ENCODE measurements at regions not wholly inside any gene's neighbourhood (a gene's known extent, or its start where the extent isn't known, plus 50 kb on each side); places are given as distances from the start of the nearest gene placed in this dataset.

GRCh38 chr9:119522381-119522780 lies 153.1 kb upstream of the BRINP1 start:
- no peak overlapping the region for H3K4me3 ChIP-seq (ENCODE audit: control extremely low read depth in 1 of 5, extremely low read depth in 1 of 5, insufficient read depth in 1 of 5, low read depth in 2 of 5, low read length in 4 of 5)
- no peak overlapping the region for H3K9ac ChIP-seq (ENCODE audit: low read length)
- no peaks in the 10 kb centered on the region for H3K9me3 Mint-ChIP-seq (ENCODE audit: insufficient read depth)
- H3K27me3 Mint-ChIP-seq: no peaks in the 10 kb centered on the region
- no peaks in the 10 kb centered on the region for H3K4me1 Mint-ChIP-seq
- ATAC-seq (ENCODE audit: low read depth) (no peak), DNase-seq (no peak)
- no peaks in the 10 kb centered on the region for H3K4me1 ChIP-seq (ENCODE audit: control insufficient read depth in 2 of 2, insufficient read depth in 2 of 2, low read length in 2 of 2)
- TF ChIP-seq EZH2 (IDR thresholded peaks at IDR 0.05; ENCODE audit: borderline replicate concordance, insufficient read depth, low read depth, low read length, poor library complexity, severe bottlenecking) (no peak), CTCF (IDR thresholded peaks at IDR 0.05) (no peak)
- 60% methylated on average over 1 of the region's 2 CpGs for WGBS (ENCODE audit: insufficient coverage)
- H3K36me3 ChIP-seq (replicated peaks in 1 of 2; ENCODE audit: control extremely low read depth in 1 of 2, control insufficient read depth in 1 of 2, extremely low read depth in 1 of 2, insufficient read depth in 2 of 2, low read length in 1 of 2): no peaks in the 10 kb centered on the region
- ChIA-PET CTCF (no interaction called here), POLR2A (no interaction called here)
- no peak overlapping the region for H3K27ac Mint-ChIP-seq
- no peak overlapping the region for H3K27ac ChIP-seq (ENCODE audit: low read length in 2 of 2)
- H2AFZ ChIP-seq (ENCODE audit: insufficient read depth, low read depth, low read length, poor library complexity, severe bottlenecking): no peak overlapping the region
- no peak overlapping the region for H3K4me3 Mint-ChIP-seq
- H3K4me2 ChIP-seq (replicated peaks; ENCODE audit: low read depth, low read length, poor library complexity, severe bottlenecking): no peak overlapping the region
- intact Hi-C loops (cut with micrococcal nuclease): no loop called here
- no peaks in the 10 kb centered on the region for H3K27me3 ChIP-seq (replicated peaks in 1 of 4; ENCODE audit: control extremely low read depth in 1 of 4, control insufficient read depth in 3 of 4, insufficient read depth in 4 of 4, low read length in 3 of 4)
- no peaks in the 10 kb centered on the region for H4K20me1 ChIP-seq (ENCODE audit: control insufficient read depth, insufficient read depth, low read length, poor library complexity, severe bottlenecking)
- no peaks in the 10 kb centered on the region for H3K9me3 ChIP-seq (ENCODE audit: control extremely low read depth in 1 of 3, control insufficient read depth in 2 of 3, insufficient read depth in 1 of 3, low read length in 2 of 3)
- H3K79me2 ChIP-seq (ENCODE audit: control insufficient read depth, insufficient read depth, low read length): no peaks in the 10 kb centered on the region

GRCh38 chr9:119509291-119509905 lies 140.2 kb upstream of the BRINP1 start:
- Histone ChIP-seq H3K27ac (ENCODE audit: low read length in 2 of 2) (no peak overlapping the region), H3K9ac (ENCODE audit: low read length) (no peak overlapping the region), H3K79me2 (ENCODE audit: control insufficient read depth, insufficient read depth, low read length) (no peaks in the 10 kb centered on the region), H3K36me3 (replicated peaks in 1 of 2; ENCODE audit: control extremely low read depth in 1 of 2, control insufficient read depth in 1 of 2, extremely low read depth in 1 of 2, insufficient read depth in 2 of 2, low read length in 1 of 2) (no peaks in the 10 kb centered on the region), H2AFZ (ENCODE audit: insufficient read depth, low read depth, low read length, poor library complexity, severe bottlenecking) (no peak overlapping the region), H3K27me3 (replicated peaks in 1 of 4; ENCODE audit: control extremely low read depth in 1 of 4, control insufficient read depth in 3 of 4, insufficient read depth in 4 of 4, low read length in 3 of 4) (no peaks in the 10 kb centered on the region), H3K4me1 (ENCODE audit: control insufficient read depth in 2 of 2, insufficient read depth in 2 of 2, low read length in 2 of 2) (no peaks in the 10 kb centered on the region), H3K4me2 (replicated peaks; ENCODE audit: low read depth, low read length, poor library complexity, severe bottlenecking) (no peak overlapping the region), H3K9me3 (ENCODE audit: control extremely low read depth in 1 of 3, control insufficient read depth in 2 of 3, insufficient read depth in 1 of 3, low read length in 2 of 3) (no peaks in the 10 kb centered on the region), H4K20me1 (ENCODE audit: control insufficient read depth, insufficient read depth, low read length, poor library complexity, severe bottlenecking) (no peaks in the 10 kb centered on the region), H3K4me3 (ENCODE audit: control extremely low read depth in 1 of 5, extremely low read depth in 1 of 5, insufficient read depth in 1 of 5, low read depth in 2 of 5, low read length in 4 of 5) (no peak overlapping the region)
- ATAC-seq (ENCODE audit: low read depth) (no peak), DNase-seq (no peak)
- Mint-ChIP-seq H3K27ac (no peak overlapping the region), H3K4me1 (no peaks in the 10 kb centered on the region), H3K9me3 (ENCODE audit: insufficient read depth) (peaks cover 5% of the 10 kb centered on the region), H3K4me3 (no peak overlapping the region), H3K27me3 (no peaks in the 10 kb centered on the region)
- TF ChIP-seq EZH2 (IDR thresholded peaks at IDR 0.05; ENCODE audit: borderline replicate concordance, insufficient read depth, low read depth, low read length, poor library complexity, severe bottlenecking): no peak
- no peak for TF ChIP-seq CTCF (IDR thresholded peaks at IDR 0.05)
- POLR2A ChIA-PET: no interaction called here
- CTCF ChIA-PET: no interaction called here
- intact Hi-C loops (cut with micrococcal nuclease): no loop called here
- WGBS (ENCODE audit: insufficient coverage): 89% methylated on average over 1 of the region's 2 CpGs
